ENCODE measurements at regions not wholly inside any gene's neighbourhood (a gene's known extent, or its start where the extent isn't known, plus 50 kb on each side); places are given as distances from the start of the nearest gene placed in this dataset.
"Not testable (repeated sequence)": the region's sequence is repeated elsewhere in the genome, so short reads cannot be mapped to it uniquely, and the experiment has no call there.

GRCh38 chr4:64001229-64001898, 407.9 kb downstream of the TECRL start:
- no peak for DNase-seq

DNA sequence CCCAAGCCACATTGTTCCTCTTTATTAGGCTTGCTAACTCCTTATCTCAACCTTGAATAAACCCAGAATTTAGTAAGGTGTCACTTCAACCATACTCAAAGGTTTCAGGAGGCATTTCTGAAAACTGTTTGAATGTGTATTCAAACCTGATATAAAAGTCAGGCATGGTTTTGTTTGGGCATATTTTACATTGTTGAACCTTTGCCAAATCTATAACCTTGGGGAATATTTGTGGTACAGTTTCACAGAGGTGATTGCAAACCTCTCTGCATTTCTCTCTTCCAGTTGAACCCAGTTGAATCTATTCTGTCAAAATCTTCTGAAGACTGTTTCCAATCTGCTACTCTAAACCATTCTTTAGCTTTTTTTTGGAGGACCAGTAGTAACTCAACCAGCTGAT, 409.0 kb downstream of the TECRL start:
- no peak for DNase-seq

DNA sequence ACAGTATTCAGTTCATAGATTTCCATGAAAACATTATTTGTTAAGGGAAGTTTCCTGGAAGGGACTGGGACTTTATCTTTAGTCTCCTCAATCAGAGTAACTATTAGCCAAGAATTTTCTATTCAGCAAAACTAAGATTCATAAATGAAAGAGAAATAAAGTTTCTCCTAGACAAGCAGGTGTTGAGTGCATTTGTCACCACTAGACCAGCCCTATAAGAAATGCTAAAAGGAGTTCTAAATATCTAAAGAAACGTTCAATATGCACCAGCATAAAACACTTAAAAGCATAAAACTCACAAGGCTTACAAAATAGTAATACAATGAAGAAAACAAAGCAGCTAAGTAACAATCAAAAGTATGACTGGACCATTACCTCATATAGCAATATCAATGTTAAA, 423.0 kb downstream of the TECRL start:
- DNase-seq: no peak

DNA sequence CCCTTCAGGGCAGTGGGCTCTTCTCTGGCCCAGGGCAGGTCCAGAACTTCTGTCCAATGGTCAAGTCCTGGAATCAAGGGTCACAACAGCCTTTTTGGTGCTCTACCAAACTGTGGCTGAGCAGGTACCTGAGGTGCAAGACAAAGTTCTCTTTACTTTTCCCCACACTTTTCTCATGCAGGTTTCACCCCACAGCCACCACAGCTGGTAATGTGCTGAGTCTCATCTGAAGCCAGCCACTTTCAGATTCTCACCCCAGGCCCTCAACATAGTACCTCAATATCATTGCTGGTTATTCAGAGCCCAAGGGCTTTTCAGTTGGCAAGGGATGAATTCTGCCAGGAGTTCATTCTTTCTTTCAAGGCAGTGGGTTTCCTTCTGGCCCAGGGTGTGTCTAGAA, 426.0 kb downstream of the TECRL start:
- no peak for DNase-seq

GRCh38 chr4:63965875-63966274, 443.4 kb downstream of the TECRL start:
- no peak for DNase-seq

DNA sequence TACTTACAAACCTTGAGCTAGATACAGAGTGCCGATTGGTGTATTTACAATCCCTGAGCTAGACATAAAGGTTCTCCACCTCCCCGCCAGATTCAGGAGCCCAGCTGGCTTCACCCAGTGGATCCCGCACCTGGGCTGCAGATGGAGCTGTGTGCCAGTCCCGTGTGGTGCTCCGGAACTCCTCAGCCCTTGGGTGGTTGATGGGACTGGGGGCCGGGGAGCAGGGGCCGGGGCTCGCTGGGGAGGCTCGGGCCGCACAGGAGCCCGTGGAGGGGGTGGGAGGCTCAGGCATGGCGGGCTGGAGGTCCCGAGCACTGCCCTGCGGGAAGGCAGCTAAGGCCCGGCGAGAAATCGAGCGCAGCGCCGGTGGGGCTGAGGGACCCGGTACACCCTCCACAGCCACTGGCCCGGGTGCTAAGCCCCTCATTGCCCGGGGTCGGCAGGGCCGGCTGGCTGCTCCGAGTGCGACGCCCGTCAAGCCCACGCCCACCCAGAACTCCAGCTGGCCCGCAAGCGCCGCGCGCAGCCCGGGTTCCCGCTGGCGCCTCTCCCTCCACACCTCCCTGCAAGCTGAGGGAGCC, 466.5 kb downstream of the TECRL start:
- DNase-seq: not testable (repeated sequence)

DNA sequence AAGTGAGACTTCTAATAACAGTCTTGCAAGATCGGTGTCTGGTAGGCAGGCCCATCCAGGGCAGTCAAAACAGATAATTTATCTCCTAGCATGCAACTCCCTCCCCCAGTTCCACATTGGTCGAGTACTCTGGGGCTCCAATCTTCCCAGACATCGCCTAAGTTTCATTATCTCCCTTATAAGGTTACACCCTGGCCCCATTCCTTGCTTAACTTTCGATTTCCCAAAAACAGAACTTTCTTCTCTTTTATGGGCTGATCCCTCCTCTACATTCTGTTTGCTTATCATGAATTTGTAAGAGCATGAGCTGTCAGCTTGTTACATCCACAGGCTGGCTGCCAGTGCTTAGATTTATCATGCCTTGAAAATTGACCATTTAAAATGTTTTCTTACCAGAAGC, 471.3 kb downstream of the TECRL start:
- no peak for DNase-seq

DNA sequence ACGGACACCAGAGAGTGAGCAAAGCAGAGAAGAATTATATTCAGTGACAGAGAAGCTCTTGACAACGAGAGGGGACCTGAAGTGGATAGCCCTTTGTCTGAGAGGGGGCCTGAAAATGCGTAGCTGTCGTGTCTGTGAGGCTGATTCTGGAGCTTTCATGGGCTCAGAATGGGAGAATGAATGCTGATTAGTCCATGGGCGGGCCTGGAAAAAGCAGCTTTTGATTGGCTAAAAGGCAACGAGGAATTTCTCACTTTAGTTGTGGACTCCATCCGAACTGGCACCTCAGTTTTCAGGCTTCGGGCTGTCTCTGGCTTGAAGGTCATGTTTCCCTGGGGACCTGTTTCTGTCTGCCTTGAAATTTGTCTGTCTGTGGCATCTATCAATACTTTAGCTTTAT, 487.1 kb downstream of the TECRL start:
- no peak for DNase-seq

- no peak for DNase-seq
Measured at GRCh38 chr4:63921561-63921960, 487.7 kb downstream of the TECRL start.

DNA sequence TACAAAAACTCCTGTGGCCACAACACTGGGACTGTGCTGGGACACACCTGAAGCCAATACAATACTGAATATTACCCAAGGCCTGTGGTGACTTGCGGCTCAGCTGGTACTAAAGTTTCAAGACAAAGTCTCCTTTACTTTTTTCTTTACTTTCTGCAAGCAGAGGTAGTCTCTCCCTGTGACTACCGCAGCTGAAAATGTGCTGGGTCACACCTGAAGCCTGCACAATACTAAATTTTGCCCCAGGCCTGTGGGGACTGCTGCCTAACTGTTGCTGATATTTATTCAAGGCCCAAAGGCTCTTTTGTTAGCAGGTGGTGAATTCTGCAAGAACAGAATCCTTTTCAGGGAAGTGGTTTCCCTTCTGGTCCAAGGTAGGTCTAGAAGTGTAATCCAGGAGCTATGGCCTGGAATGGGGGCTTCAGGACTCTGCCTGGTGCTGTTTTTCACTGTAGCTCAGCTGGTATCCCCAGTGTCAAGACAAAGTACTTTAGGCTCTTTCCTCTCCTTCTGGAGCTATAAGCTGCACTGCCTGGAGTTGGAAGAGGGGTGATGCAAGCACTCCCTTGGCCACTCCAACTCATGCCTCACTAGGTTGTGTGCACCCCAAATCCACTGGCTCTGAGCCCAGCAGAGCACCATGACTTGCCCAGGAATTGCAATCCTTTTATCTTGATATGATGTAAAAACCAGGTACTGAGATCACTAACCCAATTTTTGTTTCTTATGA, 489.4 kb downstream of the TECRL start:
- DNase-seq: no peak

- no peak for DNase-seq
Measured at GRCh38 chr4:63906660-63907183, 502.5 kb downstream of the TECRL start.

DNA sequence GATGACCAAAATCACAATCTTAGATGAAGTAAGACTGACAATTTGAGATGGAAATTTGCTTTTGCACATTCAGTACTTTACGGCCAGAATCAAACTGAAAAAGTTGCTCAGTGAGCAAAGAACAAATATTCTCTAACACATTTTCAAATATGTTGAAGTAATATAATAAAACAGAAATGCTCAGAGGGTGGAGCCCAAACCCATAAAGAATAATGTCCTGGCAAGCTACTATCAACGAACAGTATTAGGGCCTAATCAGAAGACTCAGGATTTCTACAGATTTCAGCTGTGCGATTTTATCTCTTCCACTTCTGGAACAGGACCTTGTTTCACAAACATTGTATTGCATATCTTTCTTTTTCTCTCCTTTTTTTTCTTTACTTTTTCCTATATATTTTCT, 505.0 kb downstream of the TECRL start:
- DNase-seq: no peak

DNA sequence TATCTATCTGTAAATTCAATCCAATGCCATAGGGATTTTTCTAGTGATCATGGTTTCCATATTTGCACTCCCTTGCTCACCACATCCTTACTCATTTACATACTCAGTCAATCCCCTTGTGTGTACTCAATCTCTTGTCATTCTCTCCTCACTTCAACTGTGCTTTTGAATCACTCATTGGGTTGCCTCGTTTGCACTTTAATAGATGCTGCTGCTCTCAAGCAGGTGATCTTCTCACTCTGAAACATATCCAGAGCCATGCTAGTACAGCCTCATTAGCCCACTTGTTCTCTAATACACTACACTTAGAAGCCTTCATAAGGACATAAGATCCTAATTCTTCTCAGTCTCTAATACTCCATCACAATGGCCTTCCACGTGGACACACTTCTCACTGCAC, 507.9 kb downstream of the TECRL start:
- no peak for DNase-seq

DNA sequence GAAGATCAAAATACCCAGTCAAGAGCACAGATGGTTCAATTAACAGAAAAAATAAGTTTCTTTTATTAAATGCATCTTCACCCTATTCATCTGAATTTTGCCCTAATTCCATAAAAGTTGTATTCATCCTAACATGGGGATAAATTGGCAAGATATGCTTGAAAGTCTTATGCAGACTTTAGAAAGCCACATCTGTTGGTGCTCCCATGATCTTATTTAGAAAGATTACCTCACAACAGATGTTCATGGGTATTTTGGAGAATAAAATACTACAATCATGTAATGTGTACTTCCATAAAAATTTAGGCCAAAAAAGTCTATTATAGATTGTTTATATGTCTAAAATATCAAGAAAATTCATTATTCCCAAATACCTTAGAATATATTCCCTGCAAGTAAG, 510.3 kb downstream of the TECRL start:
- DNase-seq: no peak

DNA sequence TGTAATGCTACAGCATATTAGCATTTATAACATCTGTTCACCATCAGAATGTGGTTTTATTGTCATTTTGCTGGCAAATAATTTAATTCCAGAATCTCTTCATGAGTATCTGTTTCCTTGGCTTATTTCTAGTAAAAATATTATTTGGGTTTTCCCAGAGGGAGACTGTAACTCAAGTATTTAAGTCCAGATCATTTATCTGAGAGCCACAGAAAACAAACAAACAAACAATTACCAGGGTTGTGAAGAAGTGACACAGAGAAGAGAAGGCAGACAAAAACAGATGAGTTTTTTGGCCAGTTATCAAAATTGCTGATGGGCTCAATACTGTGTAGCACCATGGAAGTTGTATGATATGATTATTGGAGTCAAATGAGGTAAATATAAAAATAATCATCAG, 515.1 kb downstream of the TECRL start:
- DNase-seq: no peak

DNA sequence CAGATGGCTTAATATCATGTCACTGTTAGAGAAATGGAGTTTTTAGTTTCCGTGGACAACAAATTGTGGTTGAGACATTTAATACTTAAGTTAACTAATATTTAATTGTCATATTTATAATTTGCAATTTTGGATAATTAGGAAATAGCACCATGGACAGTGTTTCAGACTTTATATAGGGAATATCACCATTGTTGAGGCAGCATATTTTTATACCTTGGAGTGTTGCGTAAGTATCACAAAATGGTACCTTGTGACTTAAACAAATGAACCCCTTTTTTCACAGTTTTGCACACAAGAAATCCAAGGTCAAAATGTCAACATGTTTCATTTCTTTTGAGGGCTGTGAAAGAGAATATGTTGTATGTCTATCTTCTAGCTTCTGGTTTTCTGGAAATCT, 539.9 kb downstream of the TECRL start:
- no peak for DNase-seq

DNA sequence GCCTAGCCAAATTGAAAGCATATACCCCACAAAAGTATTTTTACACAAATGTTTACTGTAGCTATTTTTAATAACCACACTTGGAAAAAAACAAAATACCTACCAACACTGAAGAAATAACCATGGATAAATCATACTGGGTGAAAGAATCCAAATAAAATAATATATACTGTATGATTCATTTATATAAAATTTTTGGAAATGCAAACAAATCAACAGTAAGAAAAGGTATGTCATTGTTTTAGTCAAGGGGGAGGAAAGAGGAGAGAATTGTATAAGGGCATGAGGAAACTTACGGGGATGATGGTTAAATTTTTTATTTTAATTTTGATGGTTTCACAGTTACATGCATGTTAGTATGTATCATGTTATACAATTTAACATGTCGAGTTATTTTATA, 557.8 kb downstream of the TECRL start:
- no peak for DNase-seq

DNA sequence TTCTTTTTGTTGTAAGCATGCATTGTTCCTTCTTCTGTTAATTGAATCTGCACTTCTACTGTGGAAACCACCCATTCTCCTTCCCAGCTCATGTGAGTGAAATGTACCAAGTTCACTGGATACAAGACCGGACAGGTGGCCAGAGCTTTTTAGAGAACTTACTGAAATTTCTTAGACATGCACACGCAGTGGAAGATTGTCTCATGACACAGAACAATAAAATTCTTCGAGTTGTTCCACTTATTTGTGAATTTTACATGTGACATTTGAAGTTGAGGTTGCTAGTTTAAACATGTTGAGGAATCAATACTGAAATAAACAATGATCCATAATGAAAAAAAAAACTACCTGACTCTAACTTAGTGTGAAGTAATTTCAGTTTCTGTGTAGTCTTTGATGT, 568.0 kb downstream of the TECRL start:
- DNase-seq: no peak

DNA sequence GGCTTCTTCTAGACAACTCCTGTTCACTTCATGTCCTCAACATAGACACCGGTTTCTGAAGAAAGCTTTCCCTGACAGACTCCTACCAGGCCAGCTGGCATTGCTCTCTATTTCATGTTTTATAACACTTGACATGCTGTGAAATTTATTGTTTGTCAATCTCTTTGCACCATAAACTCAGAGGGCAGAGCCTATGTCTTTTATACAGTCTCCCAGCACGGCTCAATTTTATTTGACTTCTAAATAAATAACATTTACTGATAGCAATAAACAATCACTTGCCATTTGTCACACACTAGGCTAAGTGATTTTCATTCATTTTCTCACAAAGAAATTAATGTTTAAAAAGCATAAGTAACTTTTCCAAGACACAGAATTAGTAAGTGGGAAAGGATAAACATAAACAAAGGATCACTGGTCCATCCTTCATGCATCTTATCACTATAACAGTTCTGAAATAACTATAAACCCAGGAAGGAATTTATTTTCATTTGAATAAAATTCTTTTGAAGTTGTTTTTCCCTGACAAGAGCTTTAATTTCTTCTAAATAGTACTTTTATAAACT, 577.6 kb downstream of the TECRL start:
- DNase-seq: no peak

DNA sequence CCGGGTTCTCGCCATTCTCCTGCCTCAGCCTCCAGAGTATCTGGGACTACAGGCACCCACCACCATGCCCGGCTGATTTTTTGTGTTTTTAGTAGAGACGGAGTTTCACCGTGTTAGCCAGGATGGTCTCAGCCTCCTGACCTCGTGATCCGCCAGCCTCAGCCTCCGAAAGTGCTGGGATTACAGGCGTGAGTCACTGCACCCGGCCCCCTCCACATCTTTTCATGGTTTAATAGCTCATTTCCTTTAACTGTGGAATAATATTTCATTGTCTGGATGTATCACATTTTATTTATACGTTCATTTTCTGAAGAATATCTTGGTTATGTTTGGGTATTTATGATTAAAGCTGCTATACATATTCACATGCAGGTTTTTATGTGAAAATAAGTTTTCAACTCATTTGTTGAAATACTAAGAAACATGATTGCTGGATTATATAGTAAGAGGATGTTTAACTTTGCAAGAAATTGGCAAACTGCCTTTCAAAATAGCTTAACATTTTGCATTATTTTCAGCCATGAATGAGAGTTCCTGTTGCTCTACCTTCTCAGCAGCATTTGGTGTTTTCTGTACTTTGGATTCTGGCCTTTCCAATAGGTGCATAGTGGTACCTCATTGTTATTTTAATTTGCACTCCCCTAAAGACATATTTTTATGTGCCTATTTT, 591.9 kb downstream of the TECRL start:
- no peak for DNase-seq

GRCh38 chr4:63814171-63814964, 594.9 kb downstream of the TECRL start:
- DNase-seq: no peak

- DNase-seq: no peak
Measured at GRCh38 chr4:63799166-63799565, 610.1 kb downstream of the TECRL start.

- no peak for DNase-seq
Measured at GRCh38 chr4:63795301-63795700, 613.9 kb downstream of the TECRL start.
